Glutamatergic neuron (in vitro differentiated cells): ENCODE measurements at regions not wholly inside any gene's neighbourhood (a gene's known extent, or its start where the extent isn't known, plus 50 kb on each side); places are given as distances from the start of the nearest gene placed in this dataset.

ENCODE experiments used
- DNase-seq: peaks from one replicate; pipeline ENCODE4 v3.0.0; 2022
- H3K27ac Mint-ChIP-seq: one replicate; pipeline ENCODE4 v1.8.0; 2020; ENCODE audit warnings: mild to moderate bottlenecking, mixed read lengths, inconsistent platforms; ENCODE audit not compliant: unreplicated experiment
- H3K27me3 Mint-ChIP-seq: one replicate; pipeline ENCODE4 v1.8.0; 2020; ENCODE audit warnings: mild to moderate bottlenecking, moderate library complexity, mixed read lengths, inconsistent platforms; ENCODE audit not compliant: unreplicated experiment
- H3K36me3 Mint-ChIP-seq: one replicate; pipeline ENCODE4 v1.8.0; 2020; ENCODE audit warnings: mild to moderate bottlenecking, mixed read lengths, inconsistent platforms; ENCODE audit not compliant: unreplicated experiment
- H3K4me1 Mint-ChIP-seq: one replicate; pipeline ENCODE4 v1.8.0; 2020; ENCODE audit warnings: mild to moderate bottlenecking, low read depth, mixed read lengths, inconsistent platforms; ENCODE audit not compliant: unreplicated experiment
- H3K4me3 Mint-ChIP-seq: one replicate; pipeline ENCODE4 v1.8.0; 2020; ENCODE audit warnings: mild to moderate bottlenecking, mixed read lengths, inconsistent platforms; ENCODE audit not compliant: unreplicated experiment
- H3K9me3 Mint-ChIP-seq: one replicate; pipeline ENCODE4 v1.8.0; 2020; ENCODE audit warnings: mild to moderate bottlenecking, moderate library complexity, mixed read lengths, inconsistent platforms; ENCODE audit not compliant: unreplicated experiment
- CTCF ChIP-seq: fragments of 200-600 bp; sonication (generic); IDR thresholded peaks from one replicate; pipeline ENCODE4 v1.5.0; 2021; ENCODE audit not compliant: partially characterized antibody, unreplicated experiment

GRCh38 chr9:20009606-20010005, 220.8 kb upstream of the SLC24A2 start:
- no peaks in the 10 kb centered on the region for H3K4me1 Mint-ChIP-seq
- H3K9me3 Mint-ChIP-seq: peaks cover 2% of the 10 kb centered on the region
- H3K27ac Mint-ChIP-seq: no peak overlapping the region
- H3K27me3 Mint-ChIP-seq: peaks cover 4% of the 10 kb centered on the region
- DNase-seq: no peak
- H3K36me3 Mint-ChIP-seq: peaks cover 15% of the 10 kb centered on the region
- no peak overlapping the region for H3K4me3 Mint-ChIP-seq
- no peak for TF ChIP-seq CTCF

GRCh38 chr9:20002011-20002410, 213.2 kb upstream of the SLC24A2 start:
- Mint-ChIP-seq H3K4me1 (no peaks in the 10 kb centered on the region), H3K9me3 (no peaks in the 10 kb centered on the region), H3K36me3 (no peaks in the 10 kb centered on the region), H3K4me3 (no peak overlapping the region), H3K27ac (no peak overlapping the region), H3K27me3 (no peaks in the 10 kb centered on the region)
- DNase-seq: no peak
- no peak for TF ChIP-seq CTCF

- DNase-seq: no peak
- Mint-ChIP-seq H3K27me3 (no peaks in the 10 kb centered on the region), H3K4me3 (no peak overlapping the region), H3K9me3 (no peaks in the 10 kb centered on the region), H3K36me3 (no peaks in the 10 kb centered on the region), H3K27ac (no peak overlapping the region), H3K4me1 (no peaks in the 10 kb centered on the region)
- no peak for TF ChIP-seq CTCF
These were observed 212.2 kb upstream of the SLC24A2 start for GRCh38 chr9:20001058-20001457.

- Mint-ChIP-seq H3K36me3 (no peaks in the 10 kb centered on the region), H3K27ac (no peak overlapping the region), H3K4me1 (no peaks in the 10 kb centered on the region), H3K27me3 (no peaks in the 10 kb centered on the region), H3K9me3 (no peaks in the 10 kb centered on the region), H3K4me3 (no peak overlapping the region)
- TF ChIP-seq CTCF: no peak
- no peak for DNase-seq
These were observed 210.7 kb upstream of the SLC24A2 start for GRCh38 chr9:19999491-20000057.

GRCh38 chr9:19998823-19999455, 210.1 kb upstream of the SLC24A2 start:
- TF ChIP-seq CTCF: no peak
- H3K9me3 Mint-ChIP-seq: no peaks in the 10 kb centered on the region
- no peak overlapping the region for H3K27ac Mint-ChIP-seq
- DNase-seq: no peak
- no peaks in the 10 kb centered on the region for H3K4me1 Mint-ChIP-seq
- no peaks in the 10 kb centered on the region for H3K36me3 Mint-ChIP-seq
- H3K27me3 Mint-ChIP-seq: no peaks in the 10 kb centered on the region
- H3K4me3 Mint-ChIP-seq: no peak overlapping the region
